NCI-H82 (cell line): ENCODE measurements at regions not wholly inside any gene's neighbourhood (a gene's known extent, or its start where the extent isn't known, plus 50 kb on each side); places are given as distances from the start of the nearest gene placed in this dataset.

Experiments used
- DNase-seq: peaks from one replicate; lab custom pipeline; 2025; lab: John Stamatoyannopoulos, UW

GRCh38 chr16:51391798-51392511 lies 240.9 kb upstream of the SALL1 start:
- DNase-seq: no peak

GRCh38 chr16:51390877-51391276 lies 239.8 kb upstream of the SALL1 start:
- peak; percentile 6 for DNase-seq

GRCh38 chr16:51389881-51390280 lies 238.8 kb upstream of the SALL1 start:
- DNase-seq: peak; percentile 35

- no peak for DNase-seq
These were observed 237.5 kb upstream of the SALL1 start for GRCh38 chr16:51388516-51388951.

GRCh38 chr16:51383909-51384308 lies 232.8 kb upstream of the SALL1 start:
- DNase-seq: no peak

- DNase-seq: no peak
These were observed 231.9 kb upstream of the SALL1 start for GRCh38 chr16:51382940-51383339.

GRCh38 chr16:51382211-51382610 lies 231.1 kb upstream of the SALL1 start:
- DNase-seq: no peak

- no peak for DNase-seq
These were observed 225.0 kb upstream of the SALL1 start for GRCh38 chr16:51376080-51376479.

GRCh38 chr16:51374790-51375189 lies 223.7 kb upstream of the SALL1 start:
- no peak for DNase-seq

GRCh38 chr16:51374346-51374745 lies 223.3 kb upstream of the SALL1 start:
- no peak for DNase-seq

GRCh38 chr16:51365715-51366114 lies 214.6 kb upstream of the SALL1 start:
- no peak for DNase-seq

GRCh38 chr16:51359141-51359955 lies 208.3 kb upstream of the SALL1 start:
- DNase-seq: no peak

GRCh38 chr16:51357839-51358238 lies 206.8 kb upstream of the SALL1 start:
- no peak for DNase-seq

GRCh38 chr16:51355875-51356274 lies 204.8 kb upstream of the SALL1 start:
- no peak for DNase-seq

GRCh38 chr16:51355195-51355594 lies 204.1 kb upstream of the SALL1 start:
- peak; percentile 16 for DNase-seq

GRCh38 chr16:51353055-51353454 lies 202.0 kb upstream of the SALL1 start:
- no peak for DNase-seq

- DNase-seq: no peak
These were observed 198.6 kb upstream of the SALL1 start for GRCh38 chr16:51349626-51350025.

GRCh38 chr16:51343411-51343810 lies 192.3 kb upstream of the SALL1 start:
- DNase-seq: no peak

GRCh38 chr16:51341204-51341603 lies 190.1 kb upstream of the SALL1 start:
- DNase-seq: no peak

- DNase-seq: peak; percentile 55
These were observed 186.6 kb upstream of the SALL1 start for GRCh38 chr16:51337662-51338061.

- no peak for DNase-seq
These were observed 177.7 kb upstream of the SALL1 start for GRCh38 chr16:51328733-51329132.

- DNase-seq: no peak
These were observed 175.9 kb upstream of the SALL1 start for GRCh38 chr16:51327001-51327400.

GRCh38 chr16:51326131-51326856 lies 175.2 kb upstream of the SALL1 start:
- DNase-seq: peak; percentile 36
